GM12878 (cell line): ENCODE measurements at regions not wholly inside any gene's neighbourhood (a gene's known extent, or its start where the extent isn't known, plus 50 kb on each side); places are given as distances from the start of the nearest gene placed in this dataset.

Source experiments
- ATAC-seq: fragments of 200-7000 bp; cut with Tn5 transposase; 3 replicates; pipeline ENCODE4 v1.9.1; 2020; ENCODE audit warnings: mild to moderate bottlenecking, moderate library complexity
- BruUV-seq: library from RNA; stranded (reverse); fragments of 400-500 nt; replicated peaks from 2 replicates; lab custom pipeline; 2021; lab: Mats Ljungman, UMichigan
- CTCF ChIA-PET: fragments of 300-600 bp; sonication (Branson Sonifier 250); formaldehyde crosslinking; extraction: SDS; loops from one replicate; lab custom pipeline; 2021; ENCODE audit warnings: inconsistent platforms; lab: Yijun Ruan, JAX
- POLR2A ChIA-PET: fragments of 350-600 bp; formaldehyde crosslinking; extraction: SDS; loops from one replicate; lab custom pipeline; 2021; ENCODE audit warnings: inconsistent platforms; lab: Charles Lee
- RAD21 ChIA-PET: fragments of 300-600 bp; sonication (Branson Sonifier 250); formaldehyde crosslinking; loops from one replicate; lab custom pipeline; 2023; ENCODE audit warnings: antibody characterized with exemption; ENCODE audit not compliant: unreplicated experiment; lab: Charles Lee
- SMC1A ChIA-PET: fragments of 300-600 bp; sonication (Branson Sonifier 250); formaldehyde crosslinking; loops from one replicate; lab custom pipeline; 2023; ENCODE audit not compliant: unreplicated experiment, uncharacterized antibody; lab: Charles Lee
- DNase-seq: peaks from one replicate; pipeline ENCODE4 v3.0.0-alpha.2; 2011; ENCODE audit warnings: low read depth, low spot score
- FAIRE-seq: peaks from 3 replicates; lab custom pipeline; 2011; peaks lifted over from hg19 to GRCh38; lab: Jason Lieb, UNC
- H2AFZ ChIP-seq: 2 replicates; pipeline ENCODE4 v1.6.0; 2011; ENCODE audit warnings: low read depth, low read length, control low read depth; ENCODE audit not compliant: control insufficient read depth
- H3K27ac ChIP-seq: 2 replicates; pipeline ENCODE4 v1.5.1; 2011; ENCODE audit warnings: control low read depth; ENCODE audit not compliant: control insufficient read depth, insufficient read depth
- H3K27me3 ChIP-seq, 2 experiments: replicated peaks in 1 of 2; 2 replicates each; pipeline versions ENCODE4 v1.6.0 to v1.6.1; 2011; ENCODE audit warnings: low read length in 1 of 2; ENCODE audit not compliant: control insufficient read depth in 2 of 2, insufficient read depth in 2 of 2
- H3K36me3 ChIP-seq, 2 experiments: 2 replicates each; pipeline ENCODE4 v1.5.1; 2011; ENCODE audit warnings: low read length in 1 of 2; ENCODE audit not compliant: control insufficient read depth in 2 of 2, insufficient read depth in 2 of 2
- H3K4me1 ChIP-seq: 2 replicates; pipeline ENCODE4 v1.6.1; 2011; ENCODE audit warnings: mild to moderate bottlenecking, low read length, moderate library complexity, mixed read lengths; ENCODE audit not compliant: control insufficient read depth, insufficient read depth
- H3K4me2 ChIP-seq: 2 replicates; pipeline ENCODE4 v1.6.0; 2011; ENCODE audit warnings: control low read depth; ENCODE audit not compliant: control insufficient read depth, insufficient read depth
- H3K4me3 ChIP-seq: fragments of 200-600 bp; sonication (generic); 2 replicates; pipeline ENCODE4 v1.5.1; 2016
- H3K79me2 ChIP-seq: 2 replicates; pipeline ENCODE4 v1.6.0; 2011; ENCODE audit warnings: low read length; ENCODE audit not compliant: control insufficient read depth, insufficient read depth
- H3K9ac ChIP-seq: 2 replicates; pipeline ENCODE4 v1.8.0; 2011; ENCODE audit warnings: low read length, control low read depth, mixed read lengths; ENCODE audit not compliant: control insufficient read depth, insufficient read depth
- H3K9me3 ChIP-seq: replicated peaks from 3 replicates; pipeline ENCODE4 v1.5.1; 2011; ENCODE audit warnings: mild to moderate bottlenecking, low read length; ENCODE audit not compliant: control insufficient read depth, insufficient read depth
- H4K20me1 ChIP-seq: 2 replicates; pipeline ENCODE4 v1.6.0; 2011; ENCODE audit not compliant: control insufficient read depth, insufficient read depth
- ATF3 ChIP-seq: IDR thresholded peaks from 2 replicates; pipeline ENCODE4 v1.6.1; 2011; ENCODE audit warnings: low read depth, mild to moderate bottlenecking, low read length, moderate library complexity, borderline replicate concordance; ENCODE audit errors: extremely low read depth
- DPF2 ChIP-seq: fragments of 450-650 bp; IDR thresholded peaks from 2 replicates; pipeline ENCODE4 v1.6.1; 2017; ENCODE audit warnings: mild to moderate bottlenecking
- MEF2B ChIP-seq: fragments of 450-650 bp; IDR thresholded peaks from 2 replicates; pipeline ENCODE4 v1.6.1; 2018; ENCODE audit warnings: mild to moderate bottlenecking, moderate library complexity; ENCODE audit not compliant: partially characterized antibody, poor library complexity, severe bottlenecking
- MTA3 ChIP-seq: IDR thresholded peaks from 2 replicates; pipeline ENCODE4 v1.6.1; 2012; ENCODE audit warnings: low read length, inconsistent platforms, borderline replicate concordance
- NR2C1 ChIP-seq: fragments of 450-650 bp; IDR thresholded peaks from 2 replicates; pipeline ENCODE4 v1.6.1; 2017; ENCODE audit warnings: antibody characterized with exemption, mild to moderate bottlenecking, moderate library complexity
- PKNOX1 ChIP-seq: fragments of 450-650 bp; IDR thresholded peaks from 2 replicates; pipeline ENCODE4 v1.6.1; 2016; ENCODE audit warnings: mild to moderate bottlenecking
- REST ChIP-seq: IDR thresholded peaks from 2 replicates; pipeline ENCODE4 v1.6.1; 2012; ENCODE audit warnings: mild to moderate bottlenecking, low read depth, low read length
- SPI1 ChIP-seq: IDR thresholded peaks from 2 replicates; pipeline ENCODE4 v1.6.1; 2011; ENCODE audit warnings: low read depth, mild to moderate bottlenecking, low read length, moderate library complexity, borderline replicate concordance; ENCODE audit not compliant: insufficient read depth
- SUZ12 ChIP-seq: fragments of 200-600 bp; sonication (generic); IDR thresholded peaks from one replicate; pipeline ENCODE4 v1.6.1; 2018; ENCODE audit warnings: antibody characterized with exemption, mild to moderate bottlenecking; ENCODE audit not compliant: unreplicated experiment
- WGBS: methylation state at CpG from one replicate; pipeline ENCODE4 v1.1.6; 2016; ENCODE audit warnings: low lambda C conversion rate; ENCODE audit not compliant: insufficient replicate concordance, insufficient coverage; ENCODE audit errors: missing lambda C conversion rate; 5-methylcytosine and 5-hydroxymethylcytosine counted together
- in situ Hi-C: fragments of 300-500 bp; cut with MboI; formaldehyde crosslinking; loops from 9 replicates; pipeline ENCODE4 v1.14.3; 2018; ENCODE audit warnings: mixed read lengths
- intact Hi-C: fragments of 100-400 bp; cut with micrococcal nuclease; formaldehyde crosslinking; loops from one replicate; pipeline ENCODE4 v1.14.2; 2022; ENCODE audit not compliant: unreplicated experiment
- TF ChIP-seq, protein P1 (sequence below): IDR thresholded peaks from 2 replicates; pipeline ENCODE4 v1.6.1; 2012; ENCODE audit warnings: improper control_type of control experiment, low read depth, low read length; ENCODE audit not compliant: insufficient replicate concordance
- TF ChIP-seq, protein P2 (sequence below): IDR thresholded peaks from 2 replicates; pipeline ENCODE4 v1.6.1; 2011; ENCODE audit warnings: borderline replicate concordance, low read depth, mild to moderate bottlenecking, moderate library complexity, mixed read lengths, low read length; ENCODE audit not compliant: insufficient read depth; ENCODE audit errors: extremely low read length

DNA sequence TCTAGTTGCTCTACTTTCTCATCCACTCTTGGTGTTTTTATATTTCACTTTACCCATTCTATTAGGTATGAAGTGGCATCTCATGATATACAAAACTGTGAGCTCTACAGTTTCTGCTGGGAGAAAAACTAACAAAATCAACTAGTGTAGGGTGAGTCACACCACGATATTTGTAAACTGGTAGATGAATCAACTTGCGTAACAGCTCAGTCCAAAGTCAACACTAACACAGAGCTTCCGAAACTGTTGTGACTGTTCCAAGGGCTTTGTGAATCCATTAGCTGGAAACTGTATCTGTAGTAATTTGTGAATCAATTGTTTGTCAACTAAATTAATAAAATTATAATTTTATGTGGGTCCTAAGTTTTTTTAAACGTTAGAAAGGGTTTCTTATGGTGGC is 119.8 kb upstream of the TSPAN5 start (continued):
- TF ChIP-seq, protein P1, sequence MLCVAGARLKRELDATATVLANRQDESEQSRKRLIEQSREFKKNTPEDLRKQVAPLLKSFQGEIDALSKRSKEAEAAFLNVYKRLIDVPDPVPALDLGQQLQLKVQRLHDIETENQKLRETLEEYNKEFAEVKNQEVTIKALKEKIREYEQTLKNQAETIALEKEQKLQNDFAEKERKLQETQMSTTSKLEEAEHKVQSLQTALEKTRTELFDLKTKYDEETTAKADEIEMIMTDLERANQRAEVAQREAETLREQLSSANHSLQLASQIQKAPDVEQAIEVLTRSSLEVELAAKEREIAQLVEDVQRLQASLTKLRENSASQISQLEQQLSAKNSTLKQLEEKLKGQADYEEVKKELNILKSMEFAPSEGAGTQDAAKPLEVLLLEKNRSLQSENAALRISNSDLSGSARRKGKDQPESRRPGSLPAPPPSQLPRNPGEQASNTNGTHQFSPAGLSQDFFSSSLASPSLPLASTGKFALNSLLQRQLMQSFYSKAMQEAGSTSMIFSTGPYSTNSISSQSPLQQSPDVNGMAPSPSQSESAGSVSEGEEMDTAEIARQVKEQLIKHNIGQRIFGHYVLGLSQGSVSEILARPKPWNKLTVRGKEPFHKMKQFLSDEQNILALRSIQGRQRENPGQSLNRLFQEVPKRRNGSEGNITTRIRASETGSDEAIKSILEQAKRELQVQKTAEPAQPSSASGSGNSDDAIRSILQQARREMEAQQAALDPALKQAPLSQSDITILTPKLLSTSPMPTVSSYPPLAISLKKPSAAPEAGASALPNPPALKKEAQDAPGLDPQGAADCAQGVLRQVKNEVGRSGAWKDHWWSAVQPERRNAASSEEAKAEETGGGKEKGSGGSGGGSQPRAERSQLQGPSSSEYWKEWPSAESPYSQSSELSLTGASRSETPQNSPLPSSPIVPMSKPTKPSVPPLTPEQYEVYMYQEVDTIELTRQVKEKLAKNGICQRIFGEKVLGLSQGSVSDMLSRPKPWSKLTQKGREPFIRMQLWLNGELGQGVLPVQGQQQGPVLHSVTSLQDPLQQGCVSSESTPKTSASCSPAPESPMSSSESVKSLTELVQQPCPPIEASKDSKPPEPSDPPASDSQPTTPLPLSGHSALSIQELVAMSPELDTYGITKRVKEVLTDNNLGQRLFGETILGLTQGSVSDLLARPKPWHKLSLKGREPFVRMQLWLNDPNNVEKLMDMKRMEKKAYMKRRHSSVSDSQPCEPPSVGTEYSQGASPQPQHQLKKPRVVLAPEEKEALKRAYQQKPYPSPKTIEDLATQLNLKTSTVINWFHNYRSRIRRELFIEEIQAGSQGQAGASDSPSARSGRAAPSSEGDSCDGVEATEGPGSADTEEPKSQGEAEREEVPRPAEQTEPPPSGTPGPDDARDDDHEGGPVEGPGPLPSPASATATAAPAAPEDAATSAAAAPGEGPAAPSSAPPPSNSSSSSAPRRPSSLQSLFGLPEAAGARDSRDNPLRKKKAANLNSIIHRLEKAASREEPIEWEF: no peak
- TF ChIP-seq MEF2B (no peak), SPI1 (no peak), SUZ12 (no peak), MTA3 (no peak), DPF2 (no peak)

- Histone ChIP-seq H3K4me1 (no peaks in the 10 kb centered on the region), H3K27ac (no peak overlapping the region), H3K79me2 (no peaks in the 10 kb centered on the region), H3K36me3 (no peaks in the 10 kb centered on the region), H4K20me1 (no peaks in the 10 kb centered on the region), H2AFZ (no peak overlapping the region), H3K4me2 (no peak overlapping the region), H3K4me3 (no peak overlapping the region), H3K9me3 (no peaks in the 10 kb centered on the region), H3K9ac (no peak overlapping the region), H3K27me3 (no peaks in the 10 kb centered on the region; a peak in 1 of 4 replicates)
- POLR2A ChIA-PET: no interaction called here
- intact Hi-C loops (no loop called here), in situ Hi-C loops (no loop called here)
- CTCF ChIA-PET: no interaction called here
- SMC1A ChIA-PET: no interaction called here
- FAIRE-seq (no peak), DNase-seq (no peak), ATAC-seq (no peak)
- no TSS peak for BruUV-seq
- WGBS: 30% methylated on average over 2 of the region's 2 CpGs
- RAD21 ChIA-PET: no interaction called here
- TF ChIP-seq, protein P2, sequence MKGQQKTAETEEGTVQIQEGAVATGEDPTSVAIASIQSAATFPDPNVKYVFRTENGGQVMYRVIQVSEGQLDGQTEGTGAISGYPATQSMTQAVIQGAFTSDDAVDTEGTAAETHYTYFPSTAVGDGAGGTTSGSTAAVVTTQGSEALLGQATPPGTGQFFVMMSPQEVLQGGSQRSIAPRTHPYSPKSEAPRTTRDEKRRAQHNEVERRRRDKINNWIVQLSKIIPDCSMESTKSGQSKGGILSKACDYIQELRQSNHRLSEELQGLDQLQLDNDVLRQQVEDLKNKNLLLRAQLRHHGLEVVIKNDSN: no peak
- TF ChIP-seq NR2C1: no peak
- no peak for TF ChIP-seq PKNOX1
- TF ChIP-seq ATF3: no peak
- TF ChIP-seq REST: no peak
Measured at GRCh38 chr4:98775672-98776071, 117.3 kb upstream of the TSPAN5 start.
